Activated naive CD4-positive, alpha-beta T cell treated with anti-CD3 and anti-CD28 coated beads, Interleukin-2, amount 50 U/mL, for 24 hours (primary cell): ENCODE measurements at regions not wholly inside any gene's neighbourhood (a gene's known extent, or its start where the extent isn't known, plus 50 kb on each side); places are given as distances from the start of the nearest gene placed in this dataset.
"Not testable (repeated sequence)": the region's sequence is repeated elsewhere in the genome, so short reads cannot be mapped to it uniquely, and the experiment has no call there.

Source experiments
- H3K27ac Mint-ChIP-seq: one replicate; pipeline ENCODE4 v1.8.0; 2021; ENCODE audit warnings: mild to moderate bottlenecking, mixed read lengths
- H3K27me3 Mint-ChIP-seq: one replicate; pipeline ENCODE4 v1.8.0; 2021; ENCODE audit warnings: mixed read lengths
- H3K36me3 Mint-ChIP-seq: one replicate; pipeline ENCODE4 v1.8.0; 2021; ENCODE audit warnings: mixed read lengths
- H3K4me1 Mint-ChIP-seq: one replicate; pipeline ENCODE4 v1.8.0; 2021; ENCODE audit warnings: mixed read lengths
- H3K4me3 Mint-ChIP-seq: one replicate; pipeline ENCODE4 v1.8.0; 2021; ENCODE audit warnings: mild to moderate bottlenecking, mixed read lengths
- H3K9me3 Mint-ChIP-seq: one replicate; pipeline ENCODE4 v1.8.0; 2021; ENCODE audit warnings: mixed read lengths

DNA sequence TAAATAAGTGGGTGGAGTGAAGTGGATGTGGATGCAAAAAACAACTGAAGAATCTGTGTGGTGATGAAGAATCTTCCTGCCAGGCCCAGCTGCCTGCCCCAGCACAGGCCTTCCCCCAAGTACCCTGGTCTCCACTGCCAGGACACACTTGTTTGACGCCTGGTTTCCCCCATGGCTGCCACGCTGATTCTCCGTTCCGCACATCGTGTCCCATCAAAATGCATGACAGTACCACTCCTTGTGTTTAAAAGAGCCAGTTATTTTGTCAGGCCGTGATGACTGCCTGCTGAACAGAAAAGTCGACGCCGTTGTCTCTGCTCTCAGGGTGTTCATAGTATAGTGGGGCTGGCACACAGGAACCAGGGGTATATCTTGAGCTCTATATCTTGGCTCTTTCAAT, 50.3 kb upstream of the KYNU start:
- Mint-ChIP-seq H3K4me1 (no peaks in the 10 kb centered on the region), H3K27me3 (peaks cover 1% of the 10 kb centered on the region), H3K27ac (no peak overlapping the region), H3K9me3 (no peaks in the 10 kb centered on the region), H3K4me3 (no peak overlapping the region), H3K36me3 (no peaks in the 10 kb centered on the region)

DNA sequence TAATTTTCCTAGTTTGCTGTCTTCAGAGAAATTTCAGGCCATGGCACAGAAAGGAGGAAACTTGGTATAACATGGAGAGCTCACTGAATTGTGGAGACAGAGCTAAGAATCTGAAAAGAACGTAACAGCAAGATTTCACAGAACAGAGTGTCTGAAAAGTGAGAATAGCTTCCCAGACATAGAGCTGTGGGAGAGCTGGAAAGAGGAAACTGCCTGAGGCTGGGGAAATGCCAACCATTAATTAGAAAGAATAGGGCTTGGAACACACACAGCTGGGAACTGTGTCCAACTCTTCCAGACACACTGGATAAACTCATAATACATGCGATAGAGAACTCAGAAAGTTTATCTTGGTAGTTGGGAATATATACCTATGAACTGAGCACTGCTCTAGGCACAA, 51.6 kb upstream of the KYNU start:
- no peak overlapping the region for H3K4me3 Mint-ChIP-seq
- no peaks in the 10 kb centered on the region for H3K9me3 Mint-ChIP-seq

DNA sequence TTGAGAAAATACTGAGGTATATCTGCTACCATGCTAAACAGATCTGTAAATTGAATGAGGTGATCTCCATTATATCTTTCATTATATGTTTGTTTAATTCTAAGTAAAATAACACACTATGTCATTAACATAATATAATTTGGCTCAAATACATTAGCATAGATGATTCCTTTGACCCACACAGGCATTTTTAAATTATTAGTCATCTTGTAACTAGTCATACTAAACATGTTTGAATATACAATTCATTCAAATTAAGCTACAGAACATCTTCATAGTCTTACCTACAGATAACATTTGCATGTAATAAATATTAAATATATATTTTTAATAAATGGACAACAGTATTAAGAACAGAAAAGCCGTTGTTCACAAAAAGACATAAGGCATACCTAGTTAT, 52.7 kb upstream of the KYNU start:
- no peak overlapping the region for H3K27ac Mint-ChIP-seq
- H3K36me3 Mint-ChIP-seq, result no peaks in the 10 kb centered on the region
- no peaks in the 10 kb centered on the region for H3K9me3 Mint-ChIP-seq
- no peaks in the 10 kb centered on the region for H3K27me3 Mint-ChIP-seq
- H3K4me3 Mint-ChIP-seq, result no peak overlapping the region
- H3K4me1 Mint-ChIP-seq, result no peaks in the 10 kb centered on the region

More for the DNA sequence above, 51.6 kb upstream of the KYNU start:
- Mint-ChIP-seq H3K36me3 (no peaks in the 10 kb centered on the region), H3K27ac (no peak overlapping the region), H3K27me3 (no peaks in the 10 kb centered on the region), H3K4me1 (no peaks in the 10 kb centered on the region)

DNA sequence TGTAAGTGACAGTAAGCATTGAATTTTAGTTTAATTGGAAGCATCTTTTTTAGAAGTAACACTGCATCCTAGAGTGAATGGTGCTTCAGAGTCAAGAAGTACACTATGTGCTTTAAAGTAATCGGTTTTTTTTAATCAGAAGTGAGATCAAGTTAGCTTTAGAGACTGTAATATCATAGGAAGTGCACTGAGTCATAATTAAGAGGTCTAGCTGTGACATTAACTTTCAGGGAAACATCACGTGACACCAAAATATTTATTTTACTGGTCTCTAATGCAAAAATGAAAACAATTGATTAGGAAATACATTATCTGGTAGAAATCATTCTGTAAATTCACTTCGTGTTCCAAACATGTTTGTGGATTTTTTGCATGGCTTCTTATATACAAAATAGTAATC, 55.3 kb upstream of the KYNU start:
- Mint-ChIP-seq H3K9me3 (no peaks in the 10 kb centered on the region), H3K27ac (no peak overlapping the region), H3K27me3 (no peaks in the 10 kb centered on the region), H3K4me3 (no peak overlapping the region), H3K4me1 (no peaks in the 10 kb centered on the region), H3K36me3 (no peaks in the 10 kb centered on the region)

DNA sequence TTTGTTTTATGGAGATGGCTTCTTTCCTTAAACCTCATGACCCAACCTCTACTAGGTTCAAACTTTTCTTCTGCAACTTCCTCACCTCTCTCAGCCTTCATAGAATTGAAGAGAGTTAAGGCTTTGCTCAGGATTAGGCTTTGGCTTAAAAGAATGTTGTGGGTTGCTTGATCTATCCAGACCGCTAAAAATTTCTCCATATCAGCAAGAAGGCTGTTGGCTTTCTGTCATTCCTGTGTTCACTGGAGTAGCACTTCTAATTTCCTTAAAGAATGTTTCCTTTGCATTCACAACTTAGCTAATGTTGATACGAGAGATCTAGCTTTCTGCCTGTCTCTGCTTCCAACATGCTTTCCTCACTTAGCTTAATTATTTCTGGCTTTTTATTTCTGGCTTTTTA, 58.1 kb upstream of the KYNU start:
- H3K27me3 Mint-ChIP-seq, result no peaks in the 10 kb centered on the region
- no peaks in the 10 kb centered on the region for H3K36me3 Mint-ChIP-seq
- no peaks in the 10 kb centered on the region for H3K9me3 Mint-ChIP-seq
- H3K4me3 Mint-ChIP-seq, result no peak overlapping the region
- H3K27ac Mint-ChIP-seq, result no peak overlapping the region
- no peaks in the 10 kb centered on the region for H3K4me1 Mint-ChIP-seq

DNA sequence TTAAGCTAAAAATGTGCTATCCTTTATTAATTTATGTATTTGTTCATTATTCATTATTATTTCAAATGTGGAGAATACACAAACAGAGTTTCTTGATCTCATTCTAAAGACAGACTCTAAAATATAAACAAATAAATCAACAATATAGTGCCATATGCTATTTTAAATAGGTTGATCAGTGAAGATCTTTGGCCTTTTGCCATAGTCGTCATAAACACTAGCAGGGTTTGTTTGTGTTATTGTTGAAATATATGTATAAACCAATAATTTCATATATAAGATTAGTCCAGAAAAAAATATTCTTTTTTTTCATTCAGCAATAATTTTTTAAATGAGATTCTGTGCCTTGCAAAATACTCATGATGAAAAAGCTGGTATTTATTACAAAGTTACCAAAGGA, 62.1 kb upstream of the KYNU start:
- Mint-ChIP-seq H3K4me3 (no peak overlapping the region), H3K9me3 (no peaks in the 10 kb centered on the region), H3K36me3 (no peaks in the 10 kb centered on the region), H3K27ac (no peak overlapping the region), H3K27me3 (no peaks in the 10 kb centered on the region), H3K4me1 (no peaks in the 10 kb centered on the region)

DNA sequence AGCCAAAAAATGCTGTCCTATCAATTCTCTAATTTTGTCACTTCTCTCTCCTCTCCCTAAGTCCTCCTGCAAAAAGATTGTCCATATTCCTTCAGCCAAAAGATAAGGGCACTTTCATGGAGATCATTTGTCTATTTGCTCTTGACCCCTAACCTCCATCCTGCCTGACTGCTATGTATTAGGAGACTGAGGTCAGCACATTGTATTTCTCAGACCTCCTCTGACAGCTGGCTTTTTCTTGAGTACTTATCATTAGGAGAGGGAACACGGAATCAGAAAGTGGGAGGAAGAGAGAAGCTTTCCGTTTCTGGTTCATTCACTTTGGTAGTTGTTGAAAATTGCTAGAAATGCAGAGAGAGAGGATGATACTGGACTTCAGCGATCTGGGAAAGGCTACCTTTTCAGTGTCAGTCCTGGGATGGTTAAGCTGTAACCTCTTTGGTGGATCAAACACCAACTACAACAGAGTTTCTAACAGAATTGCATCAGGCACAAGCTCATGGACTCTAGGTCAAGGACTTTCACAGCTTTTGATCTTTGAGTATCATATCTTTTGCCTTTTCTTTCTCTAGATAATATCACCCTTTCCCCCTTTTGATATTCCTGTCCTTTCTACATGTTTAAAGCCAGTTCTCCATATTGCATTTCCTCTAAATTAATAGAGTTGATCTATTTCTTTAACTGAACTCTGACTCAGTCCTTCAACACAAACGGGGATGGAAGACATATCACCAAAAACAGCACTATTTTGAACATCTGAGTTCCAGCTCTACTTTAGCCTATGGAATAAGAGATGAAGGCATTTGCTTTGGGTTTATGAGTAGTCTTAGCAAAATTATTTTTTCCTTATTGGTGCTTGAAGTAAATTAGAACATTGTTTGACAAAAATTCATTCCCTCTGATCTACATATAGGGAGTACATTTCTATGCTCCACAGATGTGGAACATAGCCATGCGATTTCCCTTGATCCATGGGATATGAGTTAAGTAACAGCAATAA, 63.3 kb upstream of the KYNU start:
- H3K27ac Mint-ChIP-seq, result no peak overlapping the region
- H3K4me1 Mint-ChIP-seq, result no peaks in the 10 kb centered on the region
- no peak overlapping the region for H3K4me3 Mint-ChIP-seq
- no peaks in the 10 kb centered on the region for H3K36me3 Mint-ChIP-seq
- H3K9me3 Mint-ChIP-seq, result no peaks in the 10 kb centered on the region
- H3K27me3 Mint-ChIP-seq, result no peaks in the 10 kb centered on the region

DNA sequence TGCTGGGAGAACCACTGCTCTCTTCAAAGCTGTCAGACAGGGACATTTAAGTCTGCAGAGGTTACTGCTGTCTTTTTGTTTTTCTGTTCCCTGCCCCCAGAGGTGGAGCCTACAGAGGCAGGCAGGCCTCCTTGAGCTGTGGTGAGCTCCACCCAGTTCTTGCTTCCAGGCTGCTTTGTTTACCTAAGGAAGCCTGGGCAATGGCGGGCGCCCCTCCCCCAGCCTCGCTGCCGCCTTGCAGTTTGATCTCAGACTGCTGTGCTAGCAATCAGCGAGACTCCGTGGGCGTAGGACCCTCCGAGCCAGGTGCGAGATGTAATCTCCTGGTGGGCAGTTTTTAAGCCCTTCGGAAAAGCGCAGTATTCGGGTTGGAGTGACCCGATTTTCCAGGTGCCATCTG, 65.8 kb upstream of the KYNU start:
- not testable (repeated sequence) for H3K27ac Mint-ChIP-seq, H3K4me3 Mint-ChIP-seq, H3K27me3 Mint-ChIP-seq, H3K4me1 Mint-ChIP-seq, H3K9me3 Mint-ChIP-seq, H3K36me3 Mint-ChIP-seq

DNA sequence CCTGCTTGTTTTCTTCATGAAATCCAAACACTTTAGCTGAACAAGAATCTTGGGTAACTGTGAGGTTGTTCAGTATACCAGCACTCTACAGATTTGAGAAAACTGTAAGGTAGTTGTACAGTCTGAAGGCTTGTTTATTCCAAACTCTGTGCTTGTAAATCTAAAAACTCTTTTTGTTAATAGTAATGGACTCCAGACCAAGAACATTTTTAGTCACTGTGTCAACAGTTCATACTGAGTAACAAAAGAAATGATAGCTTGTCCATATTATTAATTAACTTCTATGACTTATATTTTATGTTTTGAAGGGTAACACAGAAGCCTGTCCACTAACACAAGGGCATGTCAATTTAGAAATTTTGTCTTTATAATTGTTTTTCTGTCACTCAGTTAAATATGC, 72.2 kb upstream of the KYNU start:
- no peak overlapping the region for H3K27ac Mint-ChIP-seq
- no peaks in the 10 kb centered on the region for H3K36me3 Mint-ChIP-seq
- H3K9me3 Mint-ChIP-seq, result no peaks in the 10 kb centered on the region
- no peaks in the 10 kb centered on the region for H3K27me3 Mint-ChIP-seq
- H3K4me3 Mint-ChIP-seq, result no peak overlapping the region
- H3K4me1 Mint-ChIP-seq, result no peaks in the 10 kb centered on the region

- no peaks in the 10 kb centered on the region for H3K36me3 Mint-ChIP-seq
- H3K4me3 Mint-ChIP-seq, result no peak overlapping the region
- H3K4me1 Mint-ChIP-seq, result no peaks in the 10 kb centered on the region
- H3K27me3 Mint-ChIP-seq, result no peaks in the 10 kb centered on the region
- no peak overlapping the region for H3K27ac Mint-ChIP-seq
- H3K9me3 Mint-ChIP-seq, result no peaks in the 10 kb centered on the region
Observed at GRCh38 chr2:142803158-142803557, 74.3 kb upstream of the KYNU start.

GRCh38 chr2:142796588-142796987, 80.9 kb upstream of the KYNU start:
- H3K9me3 Mint-ChIP-seq, result no peaks in the 10 kb centered on the region
- H3K27me3 Mint-ChIP-seq, result no peaks in the 10 kb centered on the region
- no peak overlapping the region for H3K27ac Mint-ChIP-seq
- no peaks in the 10 kb centered on the region for H3K4me1 Mint-ChIP-seq
- no peak overlapping the region for H3K4me3 Mint-ChIP-seq
- no peaks in the 10 kb centered on the region for H3K36me3 Mint-ChIP-seq

DNA sequence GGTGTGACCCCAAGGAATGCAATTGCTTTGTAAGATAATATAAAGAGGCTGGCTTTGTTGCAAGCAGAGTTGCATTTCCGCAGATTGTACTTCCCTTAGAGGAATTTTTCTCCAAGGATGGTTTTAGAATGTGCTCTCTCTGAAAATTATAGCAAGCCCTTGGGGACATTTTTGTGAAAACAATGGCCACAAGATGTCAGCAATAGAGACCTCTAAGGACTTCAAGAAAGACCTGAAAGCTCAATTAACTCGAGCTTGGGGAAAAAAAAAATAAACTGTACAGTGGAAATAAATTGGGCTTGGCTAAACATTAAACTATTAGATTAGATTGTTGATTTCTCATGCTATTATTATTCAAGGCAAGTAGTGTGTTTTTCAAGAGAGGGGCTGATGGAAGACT, 81.3 kb upstream of the KYNU start:
- Mint-ChIP-seq H3K4me3 (no peak overlapping the region), H3K27me3 (no peaks in the 10 kb centered on the region), H3K9me3 (no peaks in the 10 kb centered on the region), H3K27ac (no peak overlapping the region), H3K4me1 (no peaks in the 10 kb centered on the region), H3K36me3 (no peaks in the 10 kb centered on the region)

DNA sequence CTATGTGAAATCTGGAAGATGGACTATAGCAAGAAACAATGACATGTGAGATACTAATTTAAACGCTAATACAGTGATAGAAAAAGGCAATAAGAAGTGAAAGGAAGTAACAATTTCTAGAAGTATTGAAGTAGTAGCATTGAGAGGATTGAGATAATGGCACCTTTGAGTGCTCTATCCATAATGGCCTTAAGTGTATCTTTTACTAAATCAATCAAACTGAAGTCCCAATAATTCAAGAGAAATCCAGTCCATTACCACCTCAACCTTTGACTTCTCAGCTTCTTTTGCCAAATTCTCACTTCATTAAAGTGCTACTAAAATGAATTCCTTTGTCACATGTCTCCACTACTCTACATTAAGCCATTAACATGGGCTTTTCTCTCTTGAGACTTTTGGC, 82.6 kb upstream of the KYNU start:
- H3K27ac Mint-ChIP-seq, result no peak overlapping the region
- peaks cover 4% of the 10 kb centered on the region for H3K9me3 Mint-ChIP-seq
- H3K4me3 Mint-ChIP-seq, result no peak overlapping the region
- no peaks in the 10 kb centered on the region for H3K27me3 Mint-ChIP-seq
- H3K4me1 Mint-ChIP-seq, result no peaks in the 10 kb centered on the region
- H3K36me3 Mint-ChIP-seq, result no peaks in the 10 kb centered on the region

DNA sequence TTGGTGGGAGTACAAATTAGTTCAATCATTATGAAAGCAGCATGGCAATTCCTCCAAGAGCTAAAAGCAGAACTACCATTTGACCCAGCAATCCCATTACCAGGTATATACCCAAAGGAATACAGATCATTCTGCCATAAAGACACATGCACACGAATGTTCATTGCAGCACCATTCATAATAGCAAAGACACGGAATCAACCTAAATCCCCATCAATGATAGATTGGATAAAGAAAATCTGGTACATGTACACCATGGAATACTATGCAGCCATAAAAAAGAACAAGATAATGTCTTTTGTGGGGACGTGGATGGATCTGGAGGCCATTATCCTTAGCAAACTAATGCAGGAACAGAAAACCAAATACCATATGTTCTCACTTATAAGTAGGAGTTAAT, 85.1 kb upstream of the KYNU start:
- not testable (repeated sequence) for H3K4me1 Mint-ChIP-seq, H3K4me3 Mint-ChIP-seq

GRCh38 chr2:142791335-142791734, 86.1 kb upstream of the KYNU start:
- H3K4me1 Mint-ChIP-seq, result no peaks in the 10 kb centered on the region
- peaks cover 10% of the 10 kb centered on the region for H3K9me3 Mint-ChIP-seq
- H3K4me3 Mint-ChIP-seq, result no peak overlapping the region
- H3K36me3 Mint-ChIP-seq, result no peaks in the 10 kb centered on the region
- H3K27me3 Mint-ChIP-seq, result no peaks in the 10 kb centered on the region
- no peak overlapping the region for H3K27ac Mint-ChIP-seq

More for the DNA sequence above, 85.1 kb upstream of the KYNU start:
- not testable (repeated sequence) for H3K27me3 Mint-ChIP-seq, H3K27ac Mint-ChIP-seq, H3K36me3 Mint-ChIP-seq
- peaks cover 10% of the 10 kb centered on the region for H3K9me3 Mint-ChIP-seq

DNA sequence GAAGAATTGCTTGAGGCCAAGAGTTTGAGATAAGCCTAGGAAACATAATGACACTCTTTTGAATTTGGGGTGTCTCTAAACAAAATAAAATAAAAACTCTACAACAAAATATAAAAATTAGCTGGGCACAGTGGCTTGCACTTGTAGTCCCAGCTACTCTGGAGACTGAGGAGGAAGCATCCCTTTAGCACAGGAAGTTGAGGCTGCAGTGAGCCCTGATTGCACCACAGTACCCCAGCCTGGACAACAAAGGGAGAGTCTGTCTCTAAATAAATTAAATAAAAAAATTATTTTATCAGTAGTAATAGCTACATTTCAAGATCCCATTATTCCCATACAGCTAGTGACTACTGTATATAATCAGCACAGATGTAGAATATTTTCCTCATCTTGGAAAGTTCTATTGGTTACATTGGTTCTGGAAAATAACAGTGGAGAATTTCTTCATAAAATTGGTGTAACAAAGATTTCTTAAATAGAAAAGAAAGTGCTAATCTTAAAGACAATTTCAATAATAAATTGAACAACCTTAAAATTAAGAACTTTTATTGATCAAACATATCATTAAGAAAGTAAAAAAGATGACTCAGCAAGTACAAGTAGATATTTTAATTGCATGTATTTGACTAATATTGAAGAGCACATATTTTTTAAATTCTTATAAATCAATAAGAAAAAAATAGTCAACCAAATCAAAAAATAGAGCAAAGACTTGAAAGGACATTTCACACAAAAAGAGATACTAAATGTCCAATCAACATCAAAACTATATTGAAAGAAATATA, 90.4 kb upstream of the KYNU start:
- Mint-ChIP-seq H3K9me3 (peaks cover 10% of the 10 kb centered on the region), H3K36me3 (no peaks in the 10 kb centered on the region), H3K4me1 (no peaks in the 10 kb centered on the region), H3K4me3 (no peak overlapping the region), H3K27ac (no peak overlapping the region), H3K27me3 (no peaks in the 10 kb centered on the region)
